NCI-H345 (cell line): ENCODE measurements at regions not wholly inside any gene's neighbourhood (a gene's known extent, or its start where the extent isn't known, plus 50 kb on each side); places are given as distances from the start of the nearest gene placed in this dataset.

Source experiments
- DNase-seq: peaks from one replicate; lab custom pipeline; 2025; lab: John Stamatoyannopoulos, UW

- DNase-seq: no peak
These were observed 145.2 kb upstream of the CDH12 start for GRCh38 chr5:22998362-22998761.

GRCh38 chr5:22988937-22989336, 135.8 kb upstream of the CDH12 start:
- no peak for DNase-seq

- no peak for DNase-seq
These were observed 133.1 kb upstream of the CDH12 start for GRCh38 chr5:22986281-22986680.

- no peak for DNase-seq
These were observed 132.3 kb upstream of the CDH12 start for GRCh38 chr5:22985446-22985845.

- no peak for DNase-seq
These were observed 117.9 kb upstream of the CDH12 start for GRCh38 chr5:22970956-22971618.

- DNase-seq: no peak
These were observed 117.3 kb upstream of the CDH12 start for GRCh38 chr5:22970491-22970890.

GRCh38 chr5:22968386-22968785, 115.2 kb upstream of the CDH12 start:
- no peak for DNase-seq

GRCh38 chr5:22965960-22966359, 112.8 kb upstream of the CDH12 start:
- no peak for DNase-seq

GRCh38 chr5:22964632-22965031, 111.5 kb upstream of the CDH12 start:
- DNase-seq: no peak

- no peak for DNase-seq
These were observed 105.5 kb upstream of the CDH12 start for GRCh38 chr5:22958462-22959262.

- DNase-seq: no peak
These were observed 94.8 kb upstream of the CDH12 start for GRCh38 chr5:22947921-22948320.

GRCh38 chr5:22938362-22938761, 85.2 kb upstream of the CDH12 start:
- no peak for DNase-seq

GRCh38 chr5:22928821-22929482, 75.8 kb upstream of the CDH12 start:
- no peak for DNase-seq

- DNase-seq: no peak
These were observed 73.4 kb upstream of the CDH12 start for GRCh38 chr5:22926574-22926973.

- DNase-seq: no peak
These were observed 65.4 kb upstream of the CDH12 start for GRCh38 chr5:22918511-22918910.

- no peak for DNase-seq
These were observed 63.2 kb upstream of the CDH12 start for GRCh38 chr5:22916393-22916792.

- DNase-seq: no peak
These were observed 57.9 kb upstream of the CDH12 start for GRCh38 chr5:22911019-22911418.

- no peak for DNase-seq
These were observed 57.4 kb upstream of the CDH12 start for GRCh38 chr5:22910523-22910922.

- DNase-seq: no peak
These were observed 55.4 kb upstream of the CDH12 start for GRCh38 chr5:22908586-22908985.

GRCh38 chr5:22908129-22908528, 55.0 kb upstream of the CDH12 start:
- no peak for DNase-seq
